ENCODE measurements at regions not wholly inside any gene's neighbourhood (a gene's known extent, or its start where the extent isn't known, plus 50 kb on each side); places are given as distances from the start of the nearest gene placed in this dataset.

GRCh38 chr6:170461556-170462365 lies 91.3 kb downstream of the PSMB1 start:
- H3K9me3 Mint-ChIP-seq (ENCODE audit: insufficient read depth), result no peaks in the 10 kb centered on the region
- DNase-seq (no peak), ATAC-seq (no peak)
- H3K36me3 Mint-ChIP-seq (ENCODE audit: low read depth), result no peaks in the 10 kb centered on the region
- ChIA-PET POLR2A (interaction anchor here (1.2 to 1.4 kb wide), 2 partner anchors 92 to 710 kb away, joined by 3 read pairs; partner anchors contain the start of gene TBP), CTCF (interaction anchor here (1.5 kb wide), 1 partner anchor 68 kb away, joined by 5 read pairs; no protein-coding TSS in a partner anchor)
- no peak overlapping the region for H3K4me3 Mint-ChIP-seq
- H3K27me3 Mint-ChIP-seq (ENCODE audit: low read depth), result no peaks in the 10 kb centered on the region
- H3K4me1 Mint-ChIP-seq (ENCODE audit: low read depth), result peaks cover 48% of the 10 kb centered on the region
- H3K27ac Mint-ChIP-seq, result peak overlapping the region; percentile 74

GRCh38 chr6:170461111-170461510 lies 92.0 kb downstream of the PSMB1 start:
- Mint-ChIP-seq H3K4me3 (no peak overlapping the region), H3K27me3 (ENCODE audit: low read depth) (no peaks in the 10 kb centered on the region), H3K4me1 (ENCODE audit: low read depth) (peaks cover 48% of the 10 kb centered on the region), H3K9me3 (ENCODE audit: insufficient read depth) (no peaks in the 10 kb centered on the region), H3K27ac (peak overlapping the region; percentile 74), H3K36me3 (ENCODE audit: low read depth) (no peaks in the 10 kb centered on the region)
- ChIA-PET CTCF (no interaction called here), POLR2A (no interaction called here)
- DNase-seq (no peak), ATAC-seq (no peak)

GRCh38 chr6:170460641-170461040 lies 92.5 kb downstream of the PSMB1 start:
- no peak overlapping the region for H3K4me3 Mint-ChIP-seq
- H3K4me1 Mint-ChIP-seq (ENCODE audit: low read depth), result peaks cover 48% of the 10 kb centered on the region
- POLR2A ChIA-PET, result no interaction called here
- DNase-seq, result no peak
- no peaks in the 10 kb centered on the region for H3K9me3 Mint-ChIP-seq (ENCODE audit: insufficient read depth)
- no peak for ATAC-seq
- no peaks in the 10 kb centered on the region for H3K36me3 Mint-ChIP-seq (ENCODE audit: low read depth)
- H3K27me3 Mint-ChIP-seq (ENCODE audit: low read depth), result no peaks in the 10 kb centered on the region
- CTCF ChIA-PET, result no interaction called here
- H3K27ac Mint-ChIP-seq, result no peak overlapping the region

- Mint-ChIP-seq H3K27ac (peak overlapping the region; percentile 80), H3K4me3 (peak overlapping the region; percentile 64), H3K36me3 (ENCODE audit: low read depth) (no peaks in the 10 kb centered on the region), H3K4me1 (ENCODE audit: low read depth) (peaks cover 54% of the 10 kb centered on the region), H3K27me3 (ENCODE audit: low read depth) (no peaks in the 10 kb centered on the region), H3K9me3 (ENCODE audit: insufficient read depth) (no peaks in the 10 kb centered on the region)
- ATAC-seq (peak; percentile 83), DNase-seq (peak; percentile 78)
- CTCF ChIA-PET, result no interaction called here
- POLR2A ChIA-PET, result no interaction called here
Measured at GRCh38 chr6:170459451-170459850, 93.7 kb downstream of the PSMB1 start.

- H3K4me1 Mint-ChIP-seq (ENCODE audit: low read depth), result peaks cover 39% of the 10 kb centered on the region
- H3K4me3 Mint-ChIP-seq, result no peak overlapping the region
- H3K9me3 Mint-ChIP-seq (ENCODE audit: insufficient read depth), result no peaks in the 10 kb centered on the region
- no peaks in the 10 kb centered on the region for H3K36me3 Mint-ChIP-seq (ENCODE audit: low read depth)
- peak overlapping the region; percentile 9 for H3K27ac Mint-ChIP-seq
- H3K27me3 Mint-ChIP-seq (ENCODE audit: low read depth), result peaks cover 2% of the 10 kb centered on the region
- no peak for ATAC-seq
- ChIA-PET POLR2A (no interaction called here), CTCF (no interaction called here)
- no peak for DNase-seq
Measured at GRCh38 chr6:170456886-170457698, 96.0 kb downstream of the PSMB1 start.

All from activated CD8-positive, alpha-beta T cell treated with anti-CD3 and anti-CD28 coated beads, Interleukin-2, amount 10 ng/mL, durations not matched to agents 7 days and 5 days (primary cell).